Activated T-cell treated with anti-CD3 and anti-CD28 coated beads, Interleukin-2, amount 50 U/mL, for 4 hours (primary cell): ENCODE measurements at regions not wholly inside any gene's neighbourhood (a gene's known extent, or its start where the extent isn't known, plus 50 kb on each side); places are given as distances from the start of the nearest gene placed in this dataset.
"Not testable (repeated sequence)": the region's sequence is repeated elsewhere in the genome, so short reads cannot be mapped to it uniquely, and the experiment has no call there.

Source experiments
- ATAC-seq, 2 donors: fragments of 200-7000 bp; cut with Tn5 transposase; one replicate each; pipeline ENCODE4 v1.10.0; 2021
- DNase-seq: peaks from one replicate; pipeline ENCODE4 v3.0.0-alpha.2; 2020
- H3K27me3 Mint-ChIP-seq: one replicate; pipeline ENCODE4 v1.8.0; 2021; ENCODE audit warnings: low read depth, mixed read lengths
- H3K36me3 Mint-ChIP-seq: one replicate; pipeline ENCODE4 v1.8.0; 2022; ENCODE audit warnings: mixed read lengths; ENCODE audit not compliant: insufficient read depth
- H3K4me1 Mint-ChIP-seq: one replicate; pipeline ENCODE4 v1.8.0; 2021; ENCODE audit warnings: low read depth, mixed read lengths
- H3K4me3 Mint-ChIP-seq: one replicate; pipeline ENCODE4 v1.8.0; 2021; ENCODE audit warnings: mild to moderate bottlenecking, moderate library complexity, mixed read lengths
- H3K9me3 Mint-ChIP-seq: one replicate; pipeline ENCODE4 v1.8.0; 2021; ENCODE audit warnings: mixed read lengths

DNA sequence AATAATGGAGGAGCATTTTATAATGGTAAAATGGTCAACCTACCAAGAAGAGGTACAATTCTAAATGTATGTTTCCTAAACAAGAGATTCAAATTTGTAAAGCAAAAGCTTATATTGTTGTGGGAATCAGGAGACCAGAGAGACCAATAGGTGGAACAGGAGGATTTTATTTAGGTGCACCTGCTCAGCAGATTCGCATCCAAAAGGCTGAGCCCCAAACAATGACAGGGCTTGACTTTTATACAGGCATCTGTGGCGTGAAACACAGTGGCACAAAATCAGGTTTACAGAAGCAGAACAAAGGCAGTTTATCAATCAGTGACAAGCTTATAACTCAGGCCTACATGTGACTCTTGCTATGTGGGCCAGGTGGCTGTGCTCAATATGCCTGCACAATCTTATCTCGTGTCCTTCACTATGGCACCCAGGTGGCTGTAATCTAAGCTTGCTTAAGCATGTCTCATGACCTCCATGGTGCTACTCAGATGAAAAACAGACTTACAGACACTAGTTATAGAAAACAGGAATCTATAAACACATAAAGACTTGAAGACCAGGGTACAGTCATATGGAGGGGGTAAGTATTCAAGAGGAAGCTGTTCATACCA, 780.2 kb upstream of the CA10 start:
- no peak for DNase-seq
- Mint-ChIP-seq H3K36me3 (no peaks in the 10 kb centered on the region), H3K27me3 (no peaks in the 10 kb centered on the region), H3K9me3 (peaks cover 33% of the 10 kb centered on the region), H3K4me1 (no peaks in the 10 kb centered on the region), H3K4me3 (no peak overlapping the region)
- no peak for ATAC-seq

GRCh38 chr17:52930581-52930980, 772.1 kb upstream of the CA10 start:
- DNase-seq: no peak
- H3K27me3 Mint-ChIP-seq: no peaks in the 10 kb centered on the region
- ATAC-seq: no peak
- peaks cover 4% of the 10 kb centered on the region for H3K9me3 Mint-ChIP-seq
- no peak overlapping the region for H3K4me3 Mint-ChIP-seq
- no peaks in the 10 kb centered on the region for H3K36me3 Mint-ChIP-seq
- no peaks in the 10 kb centered on the region for H3K4me1 Mint-ChIP-seq

- Mint-ChIP-seq H3K9me3 (no peaks in the 10 kb centered on the region), H3K4me3 (no peak overlapping the region), H3K27me3 (no peaks in the 10 kb centered on the region), H3K36me3 (no peaks in the 10 kb centered on the region), H3K4me1 (no peaks in the 10 kb centered on the region)
- ATAC-seq: no peak
- no peak for DNase-seq
Measured at GRCh38 chr17:52930145-52930544, 771.6 kb upstream of the CA10 start.

DNA sequence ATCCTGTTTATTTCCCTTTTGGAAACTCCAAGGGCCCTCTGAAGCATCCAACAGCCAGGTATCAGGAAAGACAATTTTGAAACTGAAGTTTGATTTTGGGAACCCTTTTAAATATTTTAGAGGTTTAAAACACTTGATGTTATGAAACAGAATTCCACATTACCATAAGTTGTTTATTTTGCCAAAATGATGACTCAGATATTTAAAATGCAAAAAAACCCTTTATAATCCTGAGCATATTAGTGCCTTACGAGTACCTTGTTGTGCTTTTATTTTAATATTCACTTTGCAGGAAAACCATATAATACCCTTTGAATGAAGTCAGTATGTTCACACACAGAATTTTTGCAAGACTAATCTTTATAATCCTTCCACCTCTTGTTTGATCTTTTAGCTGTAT, 765.1 kb upstream of the CA10 start:
- no peaks in the 10 kb centered on the region for H3K36me3 Mint-ChIP-seq
- no peaks in the 10 kb centered on the region for H3K4me1 Mint-ChIP-seq
- ATAC-seq (no peak), DNase-seq (no peak)
- no peaks in the 10 kb centered on the region for H3K27me3 Mint-ChIP-seq
- no peak overlapping the region for H3K4me3 Mint-ChIP-seq
- H3K9me3 Mint-ChIP-seq: no peaks in the 10 kb centered on the region

DNA sequence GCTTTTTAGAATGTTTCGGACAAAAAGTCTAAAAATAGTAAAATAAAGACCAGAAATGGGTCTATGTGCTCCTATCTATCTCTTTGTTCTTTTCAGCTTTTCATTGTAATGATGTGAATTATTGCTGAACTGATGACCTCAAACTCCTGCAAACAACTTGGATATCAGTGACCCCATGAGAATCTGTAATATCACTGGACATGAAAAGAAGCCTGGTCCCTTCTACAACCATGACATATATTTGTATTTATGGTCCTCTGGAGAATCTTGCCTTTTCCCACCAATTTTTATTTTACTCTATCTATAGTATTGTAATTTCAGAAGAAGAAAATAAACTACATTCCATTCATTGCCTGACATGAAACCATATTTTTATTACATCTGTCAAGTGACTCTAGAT, 740.7 kb upstream of the CA10 start:
- DNase-seq: no peak
- no peaks in the 10 kb centered on the region for H3K4me1 Mint-ChIP-seq
- H3K9me3 Mint-ChIP-seq: no peaks in the 10 kb centered on the region
- no peaks in the 10 kb centered on the region for H3K27me3 Mint-ChIP-seq
- no peaks in the 10 kb centered on the region for H3K36me3 Mint-ChIP-seq
- no peak for ATAC-seq
- H3K4me3 Mint-ChIP-seq: no peak overlapping the region

DNA sequence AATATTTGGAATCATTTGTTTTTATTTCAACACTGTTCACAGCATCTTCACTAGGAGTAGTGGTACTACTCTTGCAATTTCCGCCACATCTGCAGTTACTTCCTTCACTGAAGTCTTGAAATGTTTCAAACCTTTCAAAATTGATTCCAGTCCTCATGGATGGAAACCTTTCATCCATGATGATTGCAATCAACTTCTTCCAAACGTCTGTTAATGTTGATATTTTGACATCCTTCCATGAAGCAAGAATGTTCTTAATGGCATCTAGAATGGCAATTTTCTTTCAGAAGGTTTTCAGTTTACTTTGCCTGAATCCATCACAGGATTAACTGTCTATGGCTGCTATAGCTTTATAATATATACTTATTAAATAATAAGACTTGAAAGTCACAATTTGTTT, 736.8 kb upstream of the CA10 start:
- no peaks in the 10 kb centered on the region for H3K4me1 Mint-ChIP-seq
- no peaks in the 10 kb centered on the region for H3K36me3 Mint-ChIP-seq
- H3K4me3 Mint-ChIP-seq: no peak overlapping the region
- ATAC-seq (no peak), DNase-seq (no peak)
- no peaks in the 10 kb centered on the region for H3K27me3 Mint-ChIP-seq
- no peaks in the 10 kb centered on the region for H3K9me3 Mint-ChIP-seq

- DNase-seq: no peak
- no peak for ATAC-seq
- H3K36me3 Mint-ChIP-seq: no peaks in the 10 kb centered on the region
- H3K4me3 Mint-ChIP-seq: no peak overlapping the region
- no peaks in the 10 kb centered on the region for H3K4me1 Mint-ChIP-seq
- H3K27me3 Mint-ChIP-seq: no peaks in the 10 kb centered on the region
- H3K9me3 Mint-ChIP-seq: no peaks in the 10 kb centered on the region
Measured at GRCh38 chr17:52892334-52892733, 733.8 kb upstream of the CA10 start.

DNA sequence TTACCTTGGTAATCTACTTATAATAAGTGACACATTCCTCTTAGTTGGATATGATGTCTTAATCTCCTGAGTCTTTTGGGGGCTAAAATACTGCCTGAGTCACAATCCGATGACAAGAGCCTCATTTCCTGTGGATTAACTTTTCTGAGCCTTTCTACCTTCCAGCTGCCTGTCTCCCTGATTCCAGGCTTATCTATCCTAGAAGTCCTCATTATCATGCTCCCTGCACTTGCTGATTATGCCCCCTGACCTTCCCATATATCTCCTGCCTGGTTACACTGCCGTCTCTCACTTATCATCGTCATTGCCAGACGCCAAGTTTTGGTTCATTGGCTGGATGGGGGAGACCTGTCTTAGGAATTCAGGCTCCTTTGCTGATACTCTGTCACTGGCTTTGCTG, 727.4 kb upstream of the CA10 start:
- Mint-ChIP-seq H3K4me1 (no peaks in the 10 kb centered on the region), H3K9me3 (peaks cover 6% of the 10 kb centered on the region), H3K36me3 (no peaks in the 10 kb centered on the region), H3K27me3 (peaks cover 1% of the 10 kb centered on the region), H3K4me3 (no peak overlapping the region)
- ATAC-seq (no peak), DNase-seq (no peak)

DNA sequence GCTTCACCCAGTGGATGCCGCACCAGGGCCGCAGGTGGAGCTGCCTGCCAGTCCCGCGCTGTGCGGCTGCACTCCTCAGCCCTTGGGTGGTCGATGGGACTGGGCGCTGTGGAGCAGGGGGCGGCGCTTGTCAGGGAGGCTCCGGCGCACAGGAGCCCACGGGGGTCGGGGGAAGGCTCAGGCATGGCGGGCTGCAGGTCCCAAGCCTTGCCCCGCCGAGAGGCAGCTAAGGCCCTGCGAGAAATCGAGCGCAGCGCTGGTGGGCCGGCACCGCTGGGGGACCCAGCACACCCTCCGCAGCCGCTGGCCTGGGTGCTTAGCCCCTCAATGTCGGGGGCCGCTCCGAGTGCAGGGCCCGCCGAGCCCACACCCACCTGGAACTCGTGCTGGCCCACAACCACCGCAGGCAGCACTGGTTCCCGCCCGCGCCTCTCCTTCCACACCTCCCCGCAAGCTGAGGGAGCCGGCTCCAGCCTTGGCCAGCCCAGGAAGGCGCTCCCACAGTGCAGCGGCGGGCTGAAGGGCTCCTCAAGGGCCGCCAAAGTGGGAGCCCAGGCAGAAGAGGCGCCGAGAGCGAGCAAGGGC, 725.5 kb upstream of the CA10 start:
- not testable (repeated sequence) for DNase-seq, H3K4me3 Mint-ChIP-seq, H3K27me3 Mint-ChIP-seq, ATAC-seq, H3K4me1 Mint-ChIP-seq, H3K9me3 Mint-ChIP-seq, H3K36me3 Mint-ChIP-seq

- DNase-seq, H3K27me3 Mint-ChIP-seq, H3K36me3 Mint-ChIP-seq, H3K4me1 Mint-ChIP-seq, ATAC-seq, H3K9me3 Mint-ChIP-seq, H3K4me3 Mint-ChIP-seq: not testable (repeated sequence)
Measured at GRCh38 chr17:52846767-52847166, 688.3 kb upstream of the CA10 start.

- Mint-ChIP-seq H3K27me3 (no peaks in the 10 kb centered on the region), H3K9me3 (peaks cover 5% of the 10 kb centered on the region), H3K4me3 (no peak overlapping the region), H3K36me3 (no peaks in the 10 kb centered on the region), H3K4me1 (no peaks in the 10 kb centered on the region)
- no peak for ATAC-seq
- no peak for DNase-seq
Measured at GRCh38 chr17:52841971-52842370, 683.5 kb upstream of the CA10 start.

- Mint-ChIP-seq H3K4me3 (no peak overlapping the region), H3K4me1 (no peaks in the 10 kb centered on the region), H3K36me3 (no peaks in the 10 kb centered on the region), H3K27me3 (no peaks in the 10 kb centered on the region), H3K9me3 (peaks cover 11% of the 10 kb centered on the region)
- no peak for DNase-seq
- no peak for ATAC-seq
Measured at GRCh38 chr17:52837492-52837891, 679.0 kb upstream of the CA10 start.

DNA sequence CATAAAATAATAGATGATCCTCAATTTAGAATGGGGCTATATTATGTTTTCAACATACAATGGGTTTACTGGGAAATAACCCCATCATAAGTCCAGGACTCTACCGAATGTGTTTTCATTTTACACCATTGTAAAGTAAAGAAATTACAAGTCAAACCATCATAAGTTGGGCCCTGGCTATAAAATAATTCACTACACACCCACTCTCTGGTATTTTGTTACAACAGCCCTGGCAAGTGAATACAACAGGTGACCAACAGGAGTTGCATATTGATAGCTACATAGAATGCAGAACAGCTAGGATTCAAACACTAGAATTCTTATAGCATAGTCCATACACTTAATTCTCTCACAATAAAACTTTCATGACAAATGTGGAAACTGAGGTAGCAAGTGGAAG, 673.0 kb upstream of the CA10 start:
- DNase-seq (no peak), ATAC-seq (no peak)
- peaks cover 6% of the 10 kb centered on the region for H3K9me3 Mint-ChIP-seq
- H3K4me3 Mint-ChIP-seq: no peak overlapping the region
- no peaks in the 10 kb centered on the region for H3K4me1 Mint-ChIP-seq
- no peaks in the 10 kb centered on the region for H3K27me3 Mint-ChIP-seq
- no peaks in the 10 kb centered on the region for H3K36me3 Mint-ChIP-seq

- no peak overlapping the region for H3K4me3 Mint-ChIP-seq
- no peak for ATAC-seq
- no peaks in the 10 kb centered on the region for H3K27me3 Mint-ChIP-seq
Measured at GRCh38 chr17:52828621-52829020, 670.1 kb upstream of the CA10 start.

DNA sequence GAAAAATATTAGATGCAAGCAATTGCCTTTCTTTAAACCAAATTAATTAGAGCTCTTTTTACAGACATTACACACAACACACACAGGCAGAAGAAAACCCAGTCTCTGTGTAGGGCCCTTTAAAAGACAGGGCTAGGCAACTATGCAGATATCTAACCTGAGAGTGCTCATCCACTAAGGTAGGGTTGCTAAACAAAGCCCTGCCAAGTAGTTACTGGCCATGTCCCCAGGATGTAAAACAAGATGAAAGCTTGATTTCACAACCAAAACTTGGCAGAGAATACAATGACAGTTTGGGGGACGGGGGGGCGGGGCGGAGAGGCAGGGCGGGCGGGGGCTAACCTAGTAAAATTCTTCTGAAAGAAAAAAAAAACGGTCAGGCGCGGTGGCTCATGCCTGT, 669.0 kb upstream of the CA10 start:
- ATAC-seq: no peak
- no peaks in the 10 kb centered on the region for H3K4me1 Mint-ChIP-seq
- no peak for DNase-seq
- H3K36me3 Mint-ChIP-seq: no peaks in the 10 kb centered on the region
- no peaks in the 10 kb centered on the region for H3K27me3 Mint-ChIP-seq
- no peak overlapping the region for H3K4me3 Mint-ChIP-seq
- H3K9me3 Mint-ChIP-seq: no peaks in the 10 kb centered on the region

More at GRCh38 chr17:52828621-52829020, 670.1 kb upstream of the CA10 start:
- no peak for DNase-seq
- no peaks in the 10 kb centered on the region for H3K36me3 Mint-ChIP-seq
- no peaks in the 10 kb centered on the region for H3K4me1 Mint-ChIP-seq
- no peaks in the 10 kb centered on the region for H3K9me3 Mint-ChIP-seq

DNA sequence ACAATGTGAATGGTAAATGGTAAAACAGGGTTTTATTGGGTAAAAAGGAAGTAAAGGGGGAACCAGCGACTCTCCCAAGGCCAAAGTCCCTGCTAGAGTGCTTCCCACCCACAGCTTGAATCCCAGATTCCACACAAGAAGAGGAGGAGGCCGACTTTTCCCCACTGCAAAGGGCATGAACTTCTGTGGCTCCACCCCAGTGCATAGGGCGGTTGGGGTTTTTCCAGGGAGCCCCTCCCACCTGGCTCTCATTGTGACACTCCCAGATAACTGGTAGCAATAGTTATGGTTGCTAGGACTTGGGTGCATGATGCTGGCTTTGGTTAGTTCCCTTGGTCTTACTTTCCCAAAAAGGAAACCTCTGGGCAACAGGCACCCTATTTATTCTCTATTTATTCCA, 666.0 kb upstream of the CA10 start:
- H3K4me3 Mint-ChIP-seq: no peak overlapping the region
- no peaks in the 10 kb centered on the region for H3K36me3 Mint-ChIP-seq
- no peak for DNase-seq
- no peaks in the 10 kb centered on the region for H3K27me3 Mint-ChIP-seq
- H3K4me1 Mint-ChIP-seq: no peaks in the 10 kb centered on the region
- H3K9me3 Mint-ChIP-seq: no peaks in the 10 kb centered on the region
- no peak for ATAC-seq
